MM.1S (cell line): ENCODE measurements at regions not wholly inside any gene's neighbourhood (a gene's known extent, or its start where the extent isn't known, plus 50 kb on each side); places are given as distances from the start of the nearest gene placed in this dataset.

ENCODE experiments used
- DNase-seq: peaks from one replicate; pipeline ENCODE4 v3.0.0-alpha.2; 2015
- H2AFZ ChIP-seq: fragments of 300-600 bp; sonication (generic); 2 replicates; pipeline ENCODE4 v1.6.0; 2016; ENCODE audit warnings: antibody characterized with exemption, low read length
- H3F3A ChIP-seq: fragments of 300-600 bp; sonication (generic); 2 replicates; pipeline ENCODE4 v1.6.1; 2016; ENCODE audit warnings: mild to moderate bottlenecking, antibody characterized with exemption, low read length, moderate library complexity, mixed read lengths; ENCODE audit not compliant: insufficient read depth
- H3K27ac ChIP-seq: fragments of 300-600 bp; sonication (generic); 2 replicates; pipeline ENCODE4 v1.5.1; 2016; ENCODE audit warnings: mild to moderate bottlenecking, low read length
- H3K27me3 ChIP-seq: fragments of 300-600 bp; sonication (generic); replicated peaks from 2 replicates; pipeline ENCODE4 v1.6.0; 2016; ENCODE audit warnings: low read length; ENCODE audit not compliant: insufficient read depth
- H3K36me3 ChIP-seq: fragments of 300-600 bp; sonication (generic); replicated peaks from 2 replicates; pipeline ENCODE4 v1.6.1; 2016; ENCODE audit warnings: mild to moderate bottlenecking, low read length, mixed read lengths; ENCODE audit not compliant: insufficient read depth
- H3K4me1 ChIP-seq: fragments of 300-600 bp; sonication (generic); 2 replicates; pipeline ENCODE4 v1.6.1; 2016; ENCODE audit warnings: low read length, mixed read lengths
- H3K4me2 ChIP-seq: fragments of 300-600 bp; sonication (generic); 2 replicates; pipeline ENCODE4 v1.6.0; 2016; ENCODE audit warnings: low read depth, low read length
- H3K4me3 ChIP-seq: fragments of 300-600 bp; sonication (generic); 2 replicates; pipeline ENCODE4 v1.5.1; 2016; ENCODE audit warnings: low read length, mixed read lengths
- H3K79me2 ChIP-seq: fragments of 300-600 bp; sonication (generic); 2 replicates; pipeline ENCODE4 v1.6.1; 2016; ENCODE audit warnings: mixed run types, low read length, mixed read lengths
- H3K9ac ChIP-seq: fragments of 300-600 bp; sonication (generic); 2 replicates; pipeline ENCODE4 v1.6.1; 2016; ENCODE audit warnings: low read length, mixed read lengths
- H3K9me2 ChIP-seq: fragments of 300-600 bp; sonication (generic); replicated peaks from 2 replicates; pipeline ENCODE4 v1.6.1; 2016; ENCODE audit warnings: mild to moderate bottlenecking, low read length, mixed read lengths; ENCODE audit not compliant: insufficient read depth
- H3K9me3 ChIP-seq: fragments of 300-600 bp; sonication (generic); replicated peaks from 2 replicates; pipeline ENCODE4 v1.6.1; 2016; ENCODE audit warnings: mild to moderate bottlenecking, low read length, mixed read lengths; ENCODE audit not compliant: insufficient read depth
- H4K20me1 ChIP-seq: fragments of 300-600 bp; sonication (generic); 2 replicates; pipeline ENCODE4 v1.6.1; 2016; ENCODE audit warnings: mild to moderate bottlenecking, low read length, moderate library complexity, mixed read lengths; ENCODE audit not compliant: insufficient read depth
- CTCF ChIP-seq: fragments of 300-600 bp; sonication (generic); IDR thresholded peaks from 2 replicates; pipeline ENCODE4 v1.5.1; 2016; ENCODE audit warnings: antibody characterized with exemption, low read length, mixed read lengths
- EZH2 ChIP-seq: fragments of 300-600 bp; sonication (generic); optimal IDR thresholded peaks from 2 replicates; pipeline ENCODE3; 2017; ENCODE audit warnings: low read depth, mild to moderate bottlenecking, antibody characterized with exemption, low read length, mixed read lengths
- EZH2phosphoT487 ChIP-seq: fragments of 300-600 bp; sonication (generic); IDR thresholded peaks from 2 replicates; pipeline ENCODE4 v1.6.1; 2018; ENCODE audit warnings: antibody characterized with exemption, low read length

- H3K79me2 ChIP-seq, result no peaks in the 10 kb centered on the region
These were observed 1030.9 kb downstream of the NAALADL2 start for GRCh38 chr3:175890066-175890465.

DNA sequence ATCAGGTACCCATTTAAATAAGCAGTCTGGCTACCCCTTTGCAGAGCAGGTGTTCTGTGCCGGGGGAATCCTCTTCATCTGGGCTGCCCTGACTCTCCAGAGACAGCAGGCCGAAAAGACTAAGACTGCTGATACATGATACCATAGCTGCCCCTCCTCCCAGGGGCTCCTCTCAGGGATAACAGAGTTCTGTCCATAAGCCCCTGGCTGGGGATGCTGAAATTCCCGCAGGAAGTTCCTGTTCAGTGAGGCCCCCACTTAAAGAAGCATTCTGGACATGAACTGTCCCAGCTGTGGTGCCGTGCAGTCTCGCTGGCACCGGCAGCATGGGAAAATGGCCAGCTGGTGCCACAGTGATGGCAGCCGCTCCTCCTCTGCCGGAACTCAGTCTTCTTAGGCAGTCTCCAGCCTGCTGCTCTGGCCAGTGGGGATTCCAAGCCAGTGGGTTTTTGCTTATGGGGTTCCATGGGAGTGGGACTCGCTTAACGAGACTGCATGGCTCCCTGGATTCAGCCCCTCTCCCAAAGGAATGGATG lies 1026.2 kb downstream of the NAALADL2 start:
- Histone ChIP-seq H3K27ac (no peak overlapping the region), H3K4me2 (no peak overlapping the region), H3K4me1 (no peaks in the 10 kb centered on the region), H2AFZ (no peak overlapping the region), H3F3A (no peaks in the 10 kb centered on the region), H3K9me2 (no peaks in the 10 kb centered on the region), H3K79me2 (no peaks in the 10 kb centered on the region), H3K36me3 (no peaks in the 10 kb centered on the region), H3K4me3 (no peak overlapping the region), H3K9me3 (no peaks in the 10 kb centered on the region), H4K20me1 (no peaks in the 10 kb centered on the region), H3K27me3 (no peaks in the 10 kb centered on the region), H3K9ac (no peak overlapping the region)
- TF ChIP-seq EZH2phosphoT487 (no peak), CTCF (no peak), EZH2 (no peak)
- DNase-seq, result no peak

More at GRCh38 chr3:175890066-175890465, 1030.9 kb downstream of the NAALADL2 start:
- H3K9ac ChIP-seq, result no peak overlapping the region
- H4K20me1 ChIP-seq, result no peaks in the 10 kb centered on the region
- no peak for DNase-seq
- H3K36me3 ChIP-seq, result no peaks in the 10 kb centered on the region
- no peaks in the 10 kb centered on the region for H3K27me3 ChIP-seq
- no peak overlapping the region for H3K4me2 ChIP-seq
- H3K9me2 ChIP-seq, result no peaks in the 10 kb centered on the region
- H3K9me3 ChIP-seq, result no peaks in the 10 kb centered on the region
- H3F3A ChIP-seq, result no peaks in the 10 kb centered on the region
- H2AFZ ChIP-seq, result no peak overlapping the region
- TF ChIP-seq EZH2 (no peak), EZH2phosphoT487 (no peak)
- H3K4me1 ChIP-seq, result 0 out of 2 replicates have a peak, but pooled peaks cover under 1% of the 10 kb centered on the region
- H3K27ac ChIP-seq, result no peak overlapping the region
- H3K4me3 ChIP-seq, result no peak overlapping the region

- Histone ChIP-seq H3K4me1 (no peaks in the 10 kb centered on the region), H3K9ac (no peak overlapping the region), H2AFZ (no peak overlapping the region), H3F3A (no peaks in the 10 kb centered on the region), H3K9me3 (no peaks in the 10 kb centered on the region), H3K9me2 (no peaks in the 10 kb centered on the region), H3K4me3 (no peak overlapping the region), H3K4me2 (no peak overlapping the region), H3K27me3 (no peaks in the 10 kb centered on the region), H3K36me3 (no peaks in the 10 kb centered on the region), H3K27ac (no peak overlapping the region), H4K20me1 (no peaks in the 10 kb centered on the region), H3K79me2 (no peaks in the 10 kb centered on the region)
- TF ChIP-seq CTCF, result no peak
- no peak for TF ChIP-seq EZH2phosphoT487
- TF ChIP-seq EZH2, result no peak
- DNase-seq, result no peak
These were observed 1020.3 kb downstream of the NAALADL2 start for GRCh38 chr3:175879417-175879816.

DNA sequence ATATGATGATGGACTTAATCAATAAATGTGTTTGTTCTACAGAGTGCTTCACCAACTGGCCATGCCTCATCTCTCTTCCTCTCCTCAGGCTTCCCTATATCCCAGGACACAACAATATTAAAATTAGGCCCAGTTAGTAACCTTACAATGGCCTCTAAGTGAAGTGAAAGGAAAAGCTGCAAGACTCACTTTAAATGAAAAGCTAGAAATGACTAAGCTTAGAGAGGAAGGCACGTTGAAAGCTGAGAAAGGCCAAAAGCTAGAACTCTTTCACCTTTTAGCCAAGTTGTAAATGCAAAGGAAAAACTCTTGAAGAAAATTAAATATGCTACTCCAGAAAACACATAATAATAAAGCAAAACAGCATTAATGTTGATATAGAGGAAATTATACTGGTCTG lies 1010.3 kb downstream of the NAALADL2 start:
- H3K79me2 ChIP-seq, result no peaks in the 10 kb centered on the region
- H3K36me3 ChIP-seq, result no peaks in the 10 kb centered on the region
- no peak overlapping the region for H3K27ac ChIP-seq
- no peaks in the 10 kb centered on the region for H3K9me3 ChIP-seq
- no peaks in the 10 kb centered on the region for H4K20me1 ChIP-seq
- H2AFZ ChIP-seq, result no peak overlapping the region
- no peaks in the 10 kb centered on the region for H3K9me2 ChIP-seq
- DNase-seq, result no peak
- no peaks in the 10 kb centered on the region for H3K4me1 ChIP-seq
- no peaks in the 10 kb centered on the region for H3F3A ChIP-seq
- H3K4me3 ChIP-seq, result no peak overlapping the region
- no peaks in the 10 kb centered on the region for H3K27me3 ChIP-seq
- TF ChIP-seq EZH2phosphoT487, result no peak
- no peak for TF ChIP-seq EZH2
- no peak for TF ChIP-seq CTCF
- no peak overlapping the region for H3K9ac ChIP-seq
- no peak overlapping the region for H3K4me2 ChIP-seq
